ENCODE measurements at regions not wholly inside any gene's neighbourhood (a gene's known extent, or its start where the extent isn't known, plus 50 kb on each side); places are given as distances from the start of the nearest gene placed in this dataset.
"Not testable (repeated sequence)": the region's sequence is repeated elsewhere in the genome, so short reads cannot be mapped to it uniquely, and the experiment has no call there.

DNA sequence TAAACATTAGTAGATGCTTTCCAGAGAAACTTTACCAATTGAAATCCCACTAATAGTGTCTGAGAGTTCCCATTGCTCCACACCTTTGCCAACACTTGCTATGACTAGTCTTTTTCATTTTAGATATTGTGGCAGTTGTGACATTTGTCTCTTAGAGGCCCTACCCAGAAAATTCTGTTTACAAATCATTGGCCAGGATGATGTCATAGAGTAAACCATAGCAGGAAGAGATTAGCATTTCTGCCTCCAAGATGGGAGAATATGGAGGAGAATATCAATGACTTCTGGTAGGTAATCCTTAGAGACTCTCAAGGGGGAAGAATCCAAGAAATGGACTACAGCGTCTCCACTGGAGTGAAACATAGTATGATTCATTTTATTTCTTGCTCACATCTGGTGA is 291.0 kb upstream of the CNTN3 start:
- 80 to 96% methylated on average over 1 of the region's 1 CpG for WGBS, 2 donors

GRCh38 chr3:74904646-74905045 is 290.2 kb upstream of the CNTN3 start:
- no peak overlapping the region for H3K9ac ChIP-seq (ENCODE audit: insufficient read depth in 1 of 2, low read length in 2 of 2)
- WGBS, 2 donors: 75 to 79% methylated on average over 2 of the region's 2 CpGs
- no peaks in the 10 kb centered on the region for H3K36me3 ChIP-seq (ENCODE audit: control insufficient read depth in 4 of 4, insufficient read depth in 4 of 4, low read length in 4 of 4)
- no peaks in the 10 kb centered on the region for H3K27me3 ChIP-seq (ENCODE audit: control insufficient read depth in 3 of 3, insufficient read depth in 3 of 3, low read length in 2 of 3)
- no peaks in the 10 kb centered on the region for H3K4me1 ChIP-seq (ENCODE audit: control insufficient read depth in 5 of 5, insufficient read depth in 5 of 5, low read length in 5 of 5)
- DNase-seq (no peak), ATAC-seq (ENCODE audit: insufficient read depth, low FRiP score) (no peak)
- no peaks in the 10 kb centered on the region for H3K9me3 ChIP-seq (ENCODE audit: control insufficient read depth in 4 of 4, insufficient read depth in 3 of 4, low read length in 3 of 4)
- H3K4me3 ChIP-seq: no peak overlapping the region
- TF ChIP-seq CTCF (IDR thresholded peaks at IDR 0.05; ENCODE audit: control extremely low read depth, extremely low read depth): no peak
- no peak overlapping the region for H3K27ac ChIP-seq (ENCODE audit: low read depth in 1 of 2, low read length in 1 of 2)

More for the DNA sequence above, 291.0 kb upstream of the CNTN3 start:
- Histone ChIP-seq H3K27me3 (ENCODE audit: control insufficient read depth in 3 of 3, insufficient read depth in 3 of 3, low read length in 2 of 3) (no peaks in the 10 kb centered on the region), H3K9me3 (ENCODE audit: control insufficient read depth in 4 of 4, insufficient read depth in 3 of 4, low read length in 3 of 4) (no peaks in the 10 kb centered on the region), H3K9ac (ENCODE audit: insufficient read depth in 1 of 2, low read length in 2 of 2) (no peak overlapping the region), H3K4me1 (ENCODE audit: control insufficient read depth in 5 of 5, insufficient read depth in 5 of 5, low read length in 5 of 5) (no peaks in the 10 kb centered on the region), H3K4me3 (no peak overlapping the region), H3K27ac (ENCODE audit: low read depth in 1 of 2, low read length in 1 of 2) (no peak overlapping the region), H3K36me3 (ENCODE audit: control insufficient read depth in 4 of 4, insufficient read depth in 4 of 4, low read length in 4 of 4) (no peaks in the 10 kb centered on the region)
- no peak for TF ChIP-seq CTCF (IDR thresholded peaks at IDR 0.05; ENCODE audit: control extremely low read depth, extremely low read depth)
- ATAC-seq (ENCODE audit: insufficient read depth, low FRiP score): no peak
- no peak for DNase-seq

- not testable (repeated sequence) for H3K4me3 ChIP-seq; H3K9ac ChIP-seq (ENCODE audit: insufficient read depth in 1 of 2, low read length in 2 of 2); H3K36me3 ChIP-seq (ENCODE audit: control insufficient read depth in 4 of 4, insufficient read depth in 4 of 4, low read length in 4 of 4); H3K27me3 ChIP-seq (ENCODE audit: control insufficient read depth in 3 of 3, insufficient read depth in 3 of 3, low read length in 2 of 3); H3K27ac ChIP-seq (ENCODE audit: low read depth in 1 of 2, low read length in 1 of 2); H3K9me3 ChIP-seq (ENCODE audit: control insufficient read depth in 4 of 4, insufficient read depth in 3 of 4, low read length in 3 of 4); ATAC-seq (ENCODE audit: insufficient read depth, low FRiP score); DNase-seq; H3K4me1 ChIP-seq (ENCODE audit: control insufficient read depth in 5 of 5, insufficient read depth in 5 of 5, low read length in 5 of 5)
- 78 to 85% methylated on average over 40 to 45 of the region's 45 CpGs for WGBS, 2 donors
These were observed 285.5 kb upstream of the CNTN3 start for GRCh38 chr3:74899796-74900516.

DNA sequence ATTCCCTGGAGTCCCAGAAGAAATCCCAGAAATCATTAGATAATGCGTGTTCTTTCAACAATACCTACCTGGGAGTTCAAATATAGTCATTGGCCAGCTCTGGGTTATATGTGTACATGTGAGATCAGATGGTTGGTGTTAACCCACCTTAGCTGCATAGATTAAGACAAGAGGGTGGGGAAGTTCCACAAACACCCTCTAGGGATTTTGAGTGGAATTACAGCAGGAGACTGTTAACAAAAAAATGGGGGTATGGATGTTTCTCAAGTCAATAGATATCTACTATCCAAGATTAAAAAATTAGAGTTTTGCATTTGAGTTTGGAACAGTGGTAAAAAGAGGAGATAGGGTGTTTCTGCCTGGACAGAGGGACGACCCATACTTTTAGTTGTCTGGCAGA is 282.5 kb upstream of the CNTN3 start:
- Histone ChIP-seq H3K4me3 (no peak overlapping the region), H3K27me3 (ENCODE audit: control insufficient read depth in 3 of 3, insufficient read depth in 3 of 3, low read length in 2 of 3) (no peaks in the 10 kb centered on the region), H3K4me1 (ENCODE audit: control insufficient read depth in 5 of 5, insufficient read depth in 5 of 5, low read length in 5 of 5) (no peaks in the 10 kb centered on the region), H3K27ac (ENCODE audit: low read depth in 1 of 2, low read length in 1 of 2) (no peak overlapping the region), H3K36me3 (ENCODE audit: control insufficient read depth in 4 of 4, insufficient read depth in 4 of 4, low read length in 4 of 4) (no peaks in the 10 kb centered on the region), H3K9me3 (ENCODE audit: control insufficient read depth in 4 of 4, insufficient read depth in 3 of 4, low read length in 3 of 4) (no peaks in the 10 kb centered on the region), H3K9ac (ENCODE audit: insufficient read depth in 1 of 2, low read length in 2 of 2) (no peak overlapping the region)
- no peak for TF ChIP-seq CTCF (IDR thresholded peaks at IDR 0.05; ENCODE audit: control extremely low read depth, extremely low read depth)
- DNase-seq: no peak
- 60 to 65% methylated on average over 2 of the region's 2 CpGs for WGBS, 2 donors
- no peak for ATAC-seq (ENCODE audit: insufficient read depth, low FRiP score)
